Occipital lobe (tissue), 1 donor: ENCODE measurements at regions not wholly inside any gene's neighbourhood (a gene's known extent, or its start where the extent isn't known, plus 50 kb on each side); places are given as distances from the start of the nearest gene placed in this dataset.
"Not testable (repeated sequence)": the region's sequence is repeated elsewhere in the genome, so short reads cannot be mapped to it uniquely, and the experiment has no call there.

Source experiments
- DNase-seq: peaks from one replicate; lab custom pipeline; 2025; lab: John Stamatoyannopoulos, UW

DNA sequence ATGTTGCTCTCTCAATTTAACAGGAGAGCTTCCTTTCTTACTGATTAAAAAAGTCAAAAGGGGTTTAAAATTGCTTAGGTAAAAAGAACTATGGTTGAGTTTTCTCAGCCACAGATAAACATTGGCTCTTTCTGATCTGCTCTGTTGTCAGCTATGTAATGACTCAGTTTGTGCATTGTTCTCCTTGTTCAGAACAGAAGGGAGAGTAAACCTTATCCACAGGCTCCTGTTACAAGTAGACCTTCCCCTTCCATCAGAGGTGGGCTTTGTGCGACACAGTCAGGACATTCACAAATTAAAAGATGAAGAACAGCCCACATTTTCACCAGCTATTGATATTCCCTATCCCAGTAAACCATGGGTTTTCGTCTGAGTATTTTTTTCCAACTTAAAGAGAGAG, 236.3 kb upstream of the SEMA6A start:
- DNase-seq, result no peak

DNA sequence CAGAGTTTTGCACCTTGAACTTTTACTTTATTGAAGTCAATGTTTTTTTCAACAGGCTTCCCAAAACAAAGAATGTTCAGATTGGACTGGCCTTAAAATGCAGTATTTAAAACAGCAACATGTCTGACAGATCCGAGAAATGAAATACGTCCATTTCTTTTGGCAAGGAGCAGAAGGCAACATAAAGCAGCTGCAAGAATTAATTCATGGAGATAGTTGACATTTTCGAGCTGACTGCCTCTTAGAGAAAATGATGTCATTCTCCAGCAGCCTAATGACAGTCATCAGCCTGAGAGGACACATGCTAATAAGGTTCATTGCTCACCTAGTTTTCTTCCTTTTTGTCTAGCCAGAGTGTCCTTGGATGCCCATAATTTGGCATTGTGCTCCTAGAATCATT, 232.2 kb upstream of the SEMA6A start:
- DNase-seq, result no peak

GRCh38 chr5:116799401-116799800, 224.8 kb upstream of the SEMA6A start:
- no peak for DNase-seq

DNA sequence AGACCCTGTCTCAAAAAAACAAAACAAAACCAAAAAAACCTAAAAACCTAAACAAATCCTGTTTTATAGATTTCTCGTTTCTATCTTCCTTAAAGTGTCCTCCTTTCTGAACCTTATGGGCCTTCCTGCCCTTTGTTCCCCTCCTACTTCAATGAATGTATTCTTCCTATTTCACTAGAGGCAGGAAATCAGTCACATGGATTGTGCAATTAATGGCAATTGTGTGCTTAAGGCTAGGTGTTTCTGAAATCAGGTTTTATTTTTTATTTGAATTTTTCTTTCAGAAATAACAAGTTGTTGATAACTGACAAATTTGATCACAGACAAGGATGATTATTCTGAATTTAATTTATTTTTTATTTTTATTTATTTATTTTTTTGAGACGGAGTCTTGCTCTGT, 220.6 kb upstream of the SEMA6A start:
- no peak for DNase-seq

DNA sequence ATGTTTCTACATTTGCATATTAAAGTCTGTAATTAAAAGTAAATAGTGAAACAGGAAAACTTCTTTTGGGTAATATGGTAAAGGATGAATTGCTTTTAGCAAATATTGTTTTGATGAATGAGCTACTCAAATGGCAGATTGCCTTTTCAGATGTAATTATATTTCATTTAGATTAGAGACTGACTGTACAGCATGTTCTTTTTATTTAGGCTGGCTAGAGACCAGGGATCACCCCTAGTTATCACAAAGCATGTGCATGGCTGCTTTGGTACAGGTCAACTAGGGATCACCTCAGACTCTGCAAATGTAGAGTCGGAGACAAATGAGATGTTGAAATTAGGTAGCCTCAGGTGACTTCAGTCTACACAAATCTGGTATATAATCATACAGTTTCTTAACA, 214.9 kb upstream of the SEMA6A start:
- no peak for DNase-seq

DNA sequence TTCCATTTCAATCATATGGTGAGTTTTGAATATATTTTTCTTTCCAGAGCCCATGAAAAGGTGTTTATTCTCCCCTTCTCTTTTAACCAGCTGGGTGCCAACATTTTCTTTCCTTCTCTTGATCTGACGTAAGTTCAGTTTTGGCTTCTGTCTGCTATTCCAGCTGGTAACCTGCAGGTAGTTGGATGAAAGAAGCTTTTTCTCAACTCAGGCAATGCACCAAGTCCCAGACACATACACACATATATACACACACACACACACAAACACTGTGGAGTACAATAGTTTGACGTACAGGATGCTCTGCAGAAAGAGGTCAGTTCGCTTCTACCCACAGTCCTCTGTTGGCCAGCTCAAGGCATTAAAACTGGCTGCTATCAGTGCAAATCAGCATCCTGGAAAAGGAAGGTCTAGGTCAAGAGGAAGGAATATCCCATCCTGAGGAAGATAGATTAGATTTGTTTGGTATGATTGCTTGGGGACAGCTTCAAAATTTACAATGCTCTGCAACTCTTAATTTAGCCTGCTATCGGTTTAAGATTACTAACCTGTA, 214.3 kb upstream of the SEMA6A start:
- DNase-seq, result no peak

DNA sequence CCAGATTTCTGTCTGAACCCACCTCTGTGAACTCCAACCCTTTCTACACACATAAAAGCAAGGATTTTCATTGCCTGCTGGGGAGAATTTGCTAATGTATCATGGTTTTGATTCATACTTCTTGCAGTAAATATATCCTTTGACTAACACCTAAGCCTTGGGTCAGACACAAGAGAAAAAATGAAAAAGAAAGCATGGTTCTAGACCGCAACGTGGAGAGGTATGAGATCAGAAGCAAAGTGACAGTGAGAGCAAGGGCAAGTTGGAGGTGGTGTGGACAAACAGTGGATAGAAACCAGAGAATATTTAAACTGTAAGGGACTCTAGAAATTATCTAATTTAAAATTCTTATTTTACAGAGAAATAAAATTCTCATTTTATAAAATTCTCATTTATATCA, 212.9 kb upstream of the SEMA6A start:
- DNase-seq, result no peak

DNA sequence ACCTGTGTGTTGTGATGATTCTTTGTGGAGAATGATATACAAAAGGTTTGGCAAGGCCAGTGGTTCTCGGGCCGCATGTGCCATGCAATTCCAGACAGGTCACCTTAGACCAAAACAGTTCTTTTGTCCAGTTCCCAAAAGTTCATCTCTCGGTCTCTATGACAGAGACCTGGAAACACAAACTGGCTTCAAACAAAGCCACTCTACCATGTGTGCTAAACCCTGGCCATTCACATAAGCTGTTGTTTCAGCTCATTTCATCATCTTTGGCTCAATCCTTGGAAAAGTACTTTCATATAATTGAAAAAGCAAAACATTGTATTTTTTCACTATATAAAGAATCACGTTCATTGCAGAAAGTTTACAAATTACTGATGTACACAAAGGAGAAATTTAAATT, 210.5 kb upstream of the SEMA6A start:
- no peak for DNase-seq

- no peak for DNase-seq
Measured at GRCh38 chr5:116779846-116780245, 205.2 kb upstream of the SEMA6A start.

DNA sequence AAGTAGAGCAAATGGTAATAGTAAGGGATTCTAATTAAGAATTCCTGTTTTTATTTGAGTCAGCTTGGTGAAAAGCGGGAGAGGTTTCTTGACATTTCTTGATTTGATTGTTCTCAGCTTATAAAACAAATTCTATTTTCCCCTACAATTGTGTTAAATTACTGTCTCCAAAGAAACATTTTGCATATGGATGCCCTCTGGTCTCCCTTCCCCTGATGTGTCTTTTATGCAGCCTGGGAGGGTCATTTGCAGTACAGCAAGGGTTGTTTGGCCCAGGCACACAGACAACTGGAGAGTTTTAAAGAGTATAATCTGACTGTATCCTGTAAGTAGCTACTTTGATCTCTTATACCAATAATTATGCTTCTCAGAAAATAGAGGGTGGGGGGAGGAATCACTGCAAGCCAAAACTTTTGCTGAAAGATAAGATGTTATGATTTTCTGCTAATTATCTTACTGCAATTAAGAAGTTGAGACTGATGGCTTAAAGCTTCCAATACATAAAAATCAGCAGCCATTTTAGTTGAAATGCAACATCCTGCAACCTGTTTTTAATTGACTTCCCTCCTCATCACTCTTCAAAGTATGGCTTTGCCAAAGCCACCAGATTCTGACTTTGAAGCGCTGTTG, 204.1 kb upstream of the SEMA6A start:
- no peak for DNase-seq

DNA sequence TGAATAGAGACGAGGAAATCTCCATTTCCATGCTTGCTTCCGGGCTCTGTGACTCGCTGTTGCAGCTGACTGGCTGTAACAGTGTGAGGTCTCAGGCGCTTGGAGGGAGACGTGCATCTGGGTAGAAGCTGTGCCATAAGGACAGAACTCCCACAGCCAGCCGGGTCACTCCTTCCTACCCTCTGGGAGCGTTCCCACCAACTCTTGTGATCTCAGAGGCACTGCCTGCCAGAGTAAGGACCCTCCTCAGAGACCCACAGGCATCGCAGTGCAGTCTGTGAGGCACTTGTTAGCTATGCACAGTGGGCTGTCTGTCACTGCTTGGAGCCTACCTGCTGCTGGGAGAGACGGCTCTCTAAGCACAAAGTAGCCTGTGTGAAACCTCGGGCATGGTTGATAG, 203.4 kb upstream of the SEMA6A start:
- peak; percentile 10 for DNase-seq

DNA sequence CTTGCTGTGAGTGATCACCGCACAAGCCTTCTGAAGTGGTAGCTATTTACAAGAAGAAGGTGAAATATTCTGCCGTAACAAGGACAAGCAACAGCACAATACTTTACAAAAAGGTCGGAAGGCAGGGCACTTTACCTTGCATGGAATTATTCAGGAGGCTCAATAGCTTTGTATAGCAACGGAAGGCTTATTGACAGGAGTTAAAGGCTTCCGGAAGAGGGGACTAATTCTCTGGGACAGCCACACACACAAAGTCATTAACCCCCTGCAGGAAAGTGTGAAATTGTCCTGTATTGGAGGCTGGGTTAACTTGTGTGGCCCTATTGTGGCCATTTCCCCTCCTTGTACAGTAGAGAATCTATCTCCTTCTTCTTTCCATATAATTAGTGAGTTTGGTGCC, 199.3 kb upstream of the SEMA6A start:
- no peak for DNase-seq

DNA sequence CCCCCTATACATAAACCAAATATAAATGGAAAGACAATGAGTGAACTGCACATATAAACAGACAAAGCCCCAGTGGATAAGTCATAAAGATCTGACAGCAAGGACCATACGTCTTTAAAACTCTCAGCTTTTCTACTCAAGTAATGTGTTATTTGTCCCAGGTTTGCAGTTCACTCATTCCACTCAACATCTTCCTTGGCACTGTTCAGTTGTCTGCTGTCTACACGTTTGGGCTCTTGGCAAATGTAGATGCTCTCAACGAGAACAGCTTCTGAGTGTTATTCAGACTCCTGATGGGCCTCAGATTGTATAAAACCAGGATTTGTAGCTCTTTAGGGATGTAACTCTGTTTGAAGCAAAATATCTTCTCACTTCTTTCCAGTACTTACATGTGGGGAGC, 198.2 kb upstream of the SEMA6A start:
- no peak for DNase-seq

GRCh38 chr5:116772152-116772501, 197.5 kb upstream of the SEMA6A start:
- DNase-seq, result no peak

DNA sequence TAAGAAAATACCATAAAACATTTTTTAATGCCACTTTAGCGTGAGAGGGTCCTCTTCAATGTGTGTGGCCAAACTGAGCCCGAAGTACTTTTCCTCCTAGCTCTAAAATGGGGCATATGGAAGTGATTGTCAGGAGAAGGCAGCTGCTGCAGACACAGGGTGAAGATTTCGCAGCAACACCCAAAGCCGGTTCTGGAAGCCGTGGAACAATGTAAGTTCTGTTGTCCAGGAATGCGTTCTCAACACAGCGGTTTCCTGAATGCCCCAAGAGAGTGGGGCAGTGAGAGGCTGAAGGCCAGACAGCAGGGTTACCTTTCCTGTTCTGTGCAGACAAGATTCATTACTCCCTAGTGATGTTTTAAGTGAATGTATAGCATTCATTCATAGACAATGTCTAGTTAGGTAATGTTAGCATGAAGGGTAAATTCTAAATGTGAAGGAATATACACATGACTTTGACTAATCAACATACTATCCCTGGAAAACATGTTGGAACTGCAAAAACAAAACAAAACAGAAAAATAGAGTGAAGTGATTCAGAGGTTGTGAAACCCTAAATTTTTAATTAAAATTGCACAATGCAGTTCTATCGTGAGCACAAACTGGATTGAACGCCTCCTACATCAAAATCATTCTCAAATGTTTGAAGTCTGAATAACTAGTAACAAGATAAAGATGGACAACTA, 197.0 kb upstream of the SEMA6A start:
- no peak for DNase-seq

GRCh38 chr5:116769953-116770352, 195.3 kb upstream of the SEMA6A start:
- DNase-seq, result not testable (repeated sequence)

- DNase-seq, result no peak
Measured at GRCh38 chr5:116769470-116769869, 194.8 kb upstream of the SEMA6A start.

- DNase-seq, result peak; percentile 55
Measured at GRCh38 chr5:116766470-116766947, 191.9 kb upstream of the SEMA6A start.

GRCh38 chr5:116765441-116765840, 190.8 kb upstream of the SEMA6A start:
- no peak for DNase-seq

GRCh38 chr5:116764941-116765340, 190.3 kb upstream of the SEMA6A start:
- no peak for DNase-seq

GRCh38 chr5:116763987-116764866, 189.6 kb upstream of the SEMA6A start:
- DNase-seq, result no peak
